GM12878 (cell line): ENCODE measurements at regions not wholly inside any gene's neighbourhood (a gene's known extent, or its start where the extent isn't known, plus 50 kb on each side); places are given as distances from the start of the nearest gene placed in this dataset.

Experiments
- ATAC-seq: fragments of 200-7000 bp; cut with Tn5 transposase; 3 replicates; pipeline ENCODE4 v1.9.1; 2020; ENCODE audit warnings: mild to moderate bottlenecking, moderate library complexity
- BruUV-seq: library from RNA; stranded (reverse); fragments of 400-500 nt; replicated peaks from 2 replicates; lab custom pipeline; 2021; lab: Mats Ljungman, UMichigan
- CTCF ChIA-PET: fragments of 300-600 bp; sonication (Branson Sonifier 250); formaldehyde crosslinking; extraction: SDS; loops from one replicate; lab custom pipeline; 2021; ENCODE audit warnings: inconsistent platforms; lab: Yijun Ruan, JAX
- POLR2A ChIA-PET: fragments of 350-600 bp; formaldehyde crosslinking; extraction: SDS; loops from one replicate; lab custom pipeline; 2021; ENCODE audit warnings: inconsistent platforms; lab: Charles Lee
- RAD21 ChIA-PET: fragments of 300-600 bp; sonication (Branson Sonifier 250); formaldehyde crosslinking; loops from one replicate; lab custom pipeline; 2023; ENCODE audit warnings: antibody characterized with exemption; ENCODE audit not compliant: unreplicated experiment; lab: Charles Lee
- SMC1A ChIA-PET: fragments of 300-600 bp; sonication (Branson Sonifier 250); formaldehyde crosslinking; loops from one replicate; lab custom pipeline; 2023; ENCODE audit not compliant: unreplicated experiment, uncharacterized antibody; lab: Charles Lee
- DNase-seq: peaks from one replicate; pipeline ENCODE4 v3.0.0-alpha.2; 2011; ENCODE audit warnings: low read depth, low spot score
- FAIRE-seq: peaks from 3 replicates; lab custom pipeline; 2011; peaks lifted over from hg19 to GRCh38; lab: Jason Lieb, UNC
- H2AFZ ChIP-seq: 2 replicates; pipeline ENCODE4 v1.6.0; 2011; ENCODE audit warnings: low read depth, low read length, control low read depth; ENCODE audit not compliant: control insufficient read depth
- H3K27ac ChIP-seq: 2 replicates; pipeline ENCODE4 v1.5.1; 2011; ENCODE audit warnings: control low read depth; ENCODE audit not compliant: control insufficient read depth, insufficient read depth
- H3K27me3 ChIP-seq, 2 experiments: replicated peaks in 1 of 2; 2 replicates each; pipeline versions ENCODE4 v1.6.0 to v1.6.1; 2011; ENCODE audit warnings: low read length in 1 of 2; ENCODE audit not compliant: control insufficient read depth in 2 of 2, insufficient read depth in 2 of 2
- H3K36me3 ChIP-seq, 2 experiments: 2 replicates each; pipeline ENCODE4 v1.5.1; 2011; ENCODE audit warnings: low read length in 1 of 2; ENCODE audit not compliant: control insufficient read depth in 2 of 2, insufficient read depth in 2 of 2
- H3K4me1 ChIP-seq: 2 replicates; pipeline ENCODE4 v1.6.1; 2011; ENCODE audit warnings: mild to moderate bottlenecking, low read length, moderate library complexity, mixed read lengths; ENCODE audit not compliant: control insufficient read depth, insufficient read depth
- H3K4me2 ChIP-seq: 2 replicates; pipeline ENCODE4 v1.6.0; 2011; ENCODE audit warnings: control low read depth; ENCODE audit not compliant: control insufficient read depth, insufficient read depth
- H3K4me3 ChIP-seq: fragments of 200-600 bp; sonication (generic); 2 replicates; pipeline ENCODE4 v1.5.1; 2016
- H3K79me2 ChIP-seq: 2 replicates; pipeline ENCODE4 v1.6.0; 2011; ENCODE audit warnings: low read length; ENCODE audit not compliant: control insufficient read depth, insufficient read depth
- H3K9ac ChIP-seq: 2 replicates; pipeline ENCODE4 v1.8.0; 2011; ENCODE audit warnings: low read length, control low read depth, mixed read lengths; ENCODE audit not compliant: control insufficient read depth, insufficient read depth
- H3K9me3 ChIP-seq: replicated peaks from 3 replicates; pipeline ENCODE4 v1.5.1; 2011; ENCODE audit warnings: mild to moderate bottlenecking, low read length; ENCODE audit not compliant: control insufficient read depth, insufficient read depth
- H4K20me1 ChIP-seq: 2 replicates; pipeline ENCODE4 v1.6.0; 2011; ENCODE audit not compliant: control insufficient read depth, insufficient read depth
- CEBPB ChIP-seq, 2 experiments: fragments of 150-350 bp in 1 of 2; IDR thresholded peaks; 2 replicates each; pipeline ENCODE4 v1.6.1; 2012 to 2014; ENCODE audit warnings: low read depth in 2 of 2, low read length in 2 of 2, borderline replicate concordance in 1 of 2, inconsistent platforms in 1 of 2
- EED ChIP-seq: sonication (generic); IDR thresholded peaks from 2 replicates; pipeline ENCODE4 v1.6.1; 2016; ENCODE audit warnings: antibody characterized with exemption, low read depth
- GABPA ChIP-seq: IDR thresholded peaks from 2 replicates; pipeline ENCODE4 v1.6.1; 2014; ENCODE audit warnings: antibody characterized with exemption, low read depth, mild to moderate bottlenecking, inconsistent platforms
- RAD21 ChIP-seq: IDR thresholded peaks from 2 replicates; pipeline ENCODE4 v1.6.1; 2011; ENCODE audit warnings: mild to moderate bottlenecking, low read depth, low read length, moderate library complexity; ENCODE audit not compliant: insufficient read depth
- RB1 ChIP-seq: fragments of 450-650 bp; formaldehyde crosslinking; IDR thresholded peaks from 2 replicates; pipeline ENCODE4 v1.6.1; 2017; ENCODE audit warnings: mild to moderate bottlenecking, borderline replicate concordance
- ZNF274 ChIP-seq: IDR thresholded peaks from one replicate; pipeline ENCODE4 v1.8.0; 2011; ENCODE audit not compliant: insufficient read length, insufficient read depth
- ZSCAN29 ChIP-seq: fragments of 450-650 bp; IDR thresholded peaks from 2 replicates; pipeline ENCODE4 v1.6.1; 2017; ENCODE audit warnings: mild to moderate bottlenecking, moderate library complexity
- WGBS: methylation state at CpG from one replicate; pipeline ENCODE4 v1.1.6; 2016; ENCODE audit warnings: low lambda C conversion rate; ENCODE audit not compliant: insufficient replicate concordance, insufficient coverage; ENCODE audit errors: missing lambda C conversion rate; 5-methylcytosine and 5-hydroxymethylcytosine counted together
- in situ Hi-C: fragments of 300-500 bp; cut with MboI; formaldehyde crosslinking; loops from 9 replicates; pipeline ENCODE4 v1.14.3; 2018; ENCODE audit warnings: mixed read lengths
- intact Hi-C: fragments of 100-400 bp; cut with micrococcal nuclease; formaldehyde crosslinking; loops from one replicate; pipeline ENCODE4 v1.14.2; 2022; ENCODE audit not compliant: unreplicated experiment
- TF ChIP-seq, protein P1 (sequence below): fragments of 450-650 bp; IDR thresholded peaks from 2 replicates; pipeline ENCODE4 v1.6.1; 2017; ENCODE audit warnings: antibody characterized with exemption, mild to moderate bottlenecking, moderate library complexity

DNA sequence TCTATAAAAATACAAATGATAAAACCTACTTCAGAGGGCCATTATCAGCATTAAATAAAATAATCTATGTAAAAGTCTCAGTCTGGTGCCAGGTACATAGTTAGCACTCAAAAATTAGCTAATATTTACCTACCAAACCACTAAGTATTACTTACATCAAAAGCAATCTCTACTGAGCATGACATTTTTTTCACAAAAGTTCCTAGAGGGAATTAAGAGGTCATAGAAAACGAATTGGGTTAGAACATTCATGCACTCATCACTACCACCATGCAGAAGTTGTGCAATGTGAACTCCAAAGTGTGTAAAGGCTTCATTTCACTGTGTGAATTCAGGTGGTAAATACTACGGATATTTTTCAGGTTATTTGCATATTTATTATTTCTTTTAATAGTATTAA is 209.5 kb upstream of the FGF13 start:
- Histone ChIP-seq H3K79me2 (no peaks in the 10 kb centered on the region), H3K4me1 (no peaks in the 10 kb centered on the region), H3K4me2 (no peak overlapping the region), H3K9me3 (no peaks in the 10 kb centered on the region), H2AFZ (no peak overlapping the region), H3K4me3 (no peak overlapping the region), H3K27ac (no peak overlapping the region), H3K9ac (no peak overlapping the region), H4K20me1 (no peaks in the 10 kb centered on the region), H3K27me3 (no peaks in the 10 kb centered on the region), H3K36me3 (no peaks in the 10 kb centered on the region)
- DNase-seq, result no peak
- ATAC-seq, result no peak
- RAD21 ChIA-PET, result no interaction called here
- WGBS, result 0% methylated on average over 2 of the region's 2 CpGs
- in situ Hi-C loops, result no loop called here
- SMC1A ChIA-PET, result no interaction called here
- FAIRE-seq, result no peak
- CTCF ChIA-PET, result no interaction called here
- no TSS peak for BruUV-seq
- TF ChIP-seq RB1, result no peak
- TF ChIP-seq GABPA, result no peak
- TF ChIP-seq ZSCAN29, result no peak
- TF ChIP-seq CEBPB (IDR thresholded peaks at IDR 0.05; ENCODE audit: borderline replicate concordance in 1 of 2, low read depth in 2 of 2, low read length in 2 of 2), result no peak
- no peak for TF ChIP-seq EED
- TF ChIP-seq RAD21, result no peak
- TF ChIP-seq, protein P1, sequence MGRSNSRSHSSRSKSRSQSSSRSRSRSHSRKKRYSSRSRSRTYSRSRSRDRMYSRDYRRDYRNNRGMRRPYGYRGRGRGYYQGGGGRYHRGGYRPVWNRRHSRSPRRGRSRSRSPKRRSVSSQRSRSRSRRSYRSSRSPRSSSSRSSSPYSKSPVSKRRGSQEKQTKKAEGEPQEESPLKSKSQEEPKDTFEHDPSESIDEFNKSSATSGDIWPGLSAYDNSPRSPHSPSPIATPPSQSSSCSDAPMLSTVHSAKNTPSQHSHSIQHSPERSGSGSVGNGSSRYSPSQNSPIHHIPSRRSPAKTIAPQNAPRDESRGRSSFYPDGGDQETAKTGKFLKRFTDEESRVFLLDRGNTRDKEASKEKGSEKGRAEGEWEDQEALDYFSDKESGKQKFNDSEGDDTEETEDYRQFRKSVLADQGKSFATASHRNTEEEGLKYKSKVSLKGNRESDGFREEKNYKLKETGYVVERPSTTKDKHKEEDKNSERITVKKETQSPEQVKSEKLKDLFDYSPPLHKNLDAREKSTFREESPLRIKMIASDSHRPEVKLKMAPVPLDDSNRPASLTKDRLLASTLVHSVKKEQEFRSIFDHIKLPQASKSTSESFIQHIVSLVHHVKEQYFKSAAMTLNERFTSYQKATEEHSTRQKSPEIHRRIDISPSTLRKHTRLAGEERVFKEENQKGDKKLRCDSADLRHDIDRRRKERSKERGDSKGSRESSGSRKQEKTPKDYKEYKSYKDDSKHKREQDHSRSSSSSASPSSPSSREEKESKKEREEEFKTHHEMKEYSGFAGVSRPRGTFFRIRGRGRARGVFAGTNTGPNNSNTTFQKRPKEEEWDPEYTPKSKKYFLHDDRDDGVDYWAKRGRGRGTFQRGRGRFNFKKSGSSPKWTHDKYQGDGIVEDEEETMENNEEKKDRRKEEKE, result no peak
- TF ChIP-seq ZNF274, result no peak
- intact Hi-C loops, result no loop called here
- POLR2A ChIA-PET, result no interaction called here
